ENCODE measurements at regions not wholly inside any gene's neighbourhood (a gene's known extent, or its start where the extent isn't known, plus 50 kb on each side); places are given as distances from the start of the nearest gene placed in this dataset.

DNA sequence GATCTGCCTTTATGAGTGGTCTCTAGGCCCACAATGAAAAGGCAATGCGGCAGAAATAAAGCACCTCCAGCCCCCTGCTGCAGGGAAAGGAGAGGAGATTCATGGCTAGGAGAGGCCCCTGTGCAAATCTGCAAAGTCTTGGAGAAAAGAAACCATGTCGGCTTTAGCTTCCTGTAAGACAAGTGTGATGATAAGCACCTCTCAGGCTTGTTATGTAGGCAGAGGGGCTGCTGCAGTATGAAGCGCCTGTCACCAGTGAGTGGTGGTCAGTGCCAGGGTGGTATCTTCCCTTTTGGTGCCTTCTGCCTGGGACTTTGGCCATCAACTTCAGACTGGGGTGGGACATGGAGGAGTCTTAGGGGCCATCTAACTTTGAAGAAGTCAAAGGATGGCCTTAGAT, 59.2 kb upstream of the ARHGEF3 start:
- no peak for FAIRE-seq

DNA sequence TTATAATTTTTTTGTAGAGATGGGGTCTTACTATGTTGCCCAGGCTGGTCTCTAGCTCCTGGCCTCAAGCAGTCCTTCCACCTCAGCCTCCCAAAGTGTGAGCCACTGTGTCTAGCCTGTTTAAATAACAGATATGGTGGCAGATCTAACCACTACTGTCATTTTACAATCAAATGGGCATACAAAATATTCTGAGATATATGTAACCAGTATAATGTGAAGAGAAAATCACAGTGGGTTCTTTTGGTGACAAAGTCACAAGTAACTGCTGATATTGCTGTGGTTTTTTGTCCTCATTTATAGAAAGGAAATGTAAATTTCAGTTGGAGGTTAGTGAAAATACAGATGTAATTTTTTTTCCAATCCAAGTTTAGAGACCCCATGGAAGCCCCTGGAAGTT, 58.6 kb upstream of the ARHGEF3 start:
- no peak for FAIRE-seq

DNA sequence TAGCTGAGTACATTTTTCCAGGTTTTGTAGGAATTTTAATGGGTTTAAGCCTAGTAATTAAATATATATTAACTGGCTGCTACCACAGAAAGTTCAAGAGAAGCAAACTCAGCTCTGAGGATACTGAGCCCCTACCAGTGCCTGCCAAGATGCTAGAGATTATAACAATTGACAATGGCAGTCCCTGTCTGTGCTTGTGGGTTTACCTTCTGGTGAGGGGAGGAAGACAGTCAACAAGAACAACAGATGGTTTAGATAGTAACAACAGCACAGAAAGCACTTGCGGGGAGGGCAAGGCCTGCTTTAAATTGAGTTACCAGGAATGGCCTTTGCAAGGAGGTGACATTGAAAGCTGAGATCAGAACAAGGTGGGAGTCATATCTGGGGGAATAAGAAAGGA, 56.6 kb upstream of the ARHGEF3 start:
- FAIRE-seq = no peak

DNA sequence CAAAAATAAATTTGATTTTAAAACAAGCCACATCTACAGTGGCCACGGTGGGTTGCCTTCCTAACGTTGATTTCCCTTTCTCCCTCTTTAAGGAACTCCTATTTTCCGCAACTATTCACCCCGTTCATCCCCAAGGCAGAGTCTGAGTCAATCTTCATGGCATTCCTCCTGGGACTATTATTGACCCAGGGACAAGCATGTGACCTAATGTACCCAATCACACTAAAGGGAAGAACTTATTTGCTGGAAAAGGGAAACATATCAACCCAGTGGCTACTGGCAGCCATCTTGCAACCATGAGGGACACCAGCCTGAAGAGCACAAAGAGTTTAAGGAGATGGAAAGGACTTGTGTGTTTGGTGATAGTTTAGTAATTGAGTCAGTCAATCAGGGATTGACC, 55.4 kb upstream of the ARHGEF3 start:
- no peak for FAIRE-seq

DNA sequence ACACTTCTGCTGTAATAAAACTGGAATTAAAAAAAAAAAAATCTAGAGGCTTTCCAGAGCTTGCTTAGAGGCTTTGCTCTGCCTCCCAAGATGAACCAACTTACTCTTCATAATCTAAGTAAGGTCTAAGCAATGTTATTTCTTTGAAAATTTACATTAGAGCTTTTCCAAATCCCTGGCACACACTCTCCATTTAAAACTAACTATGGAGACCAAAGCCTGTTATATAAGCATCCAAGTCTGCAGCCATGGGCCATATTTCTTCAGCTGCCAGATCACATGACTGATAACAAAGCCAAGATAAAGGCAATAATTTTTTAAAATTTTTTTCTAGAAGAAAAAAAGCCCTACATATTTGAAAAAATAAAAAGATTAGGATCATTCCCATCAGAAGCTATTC, 55.0 kb upstream of the ARHGEF3 start:
- FAIRE-seq = no peak

DNA sequence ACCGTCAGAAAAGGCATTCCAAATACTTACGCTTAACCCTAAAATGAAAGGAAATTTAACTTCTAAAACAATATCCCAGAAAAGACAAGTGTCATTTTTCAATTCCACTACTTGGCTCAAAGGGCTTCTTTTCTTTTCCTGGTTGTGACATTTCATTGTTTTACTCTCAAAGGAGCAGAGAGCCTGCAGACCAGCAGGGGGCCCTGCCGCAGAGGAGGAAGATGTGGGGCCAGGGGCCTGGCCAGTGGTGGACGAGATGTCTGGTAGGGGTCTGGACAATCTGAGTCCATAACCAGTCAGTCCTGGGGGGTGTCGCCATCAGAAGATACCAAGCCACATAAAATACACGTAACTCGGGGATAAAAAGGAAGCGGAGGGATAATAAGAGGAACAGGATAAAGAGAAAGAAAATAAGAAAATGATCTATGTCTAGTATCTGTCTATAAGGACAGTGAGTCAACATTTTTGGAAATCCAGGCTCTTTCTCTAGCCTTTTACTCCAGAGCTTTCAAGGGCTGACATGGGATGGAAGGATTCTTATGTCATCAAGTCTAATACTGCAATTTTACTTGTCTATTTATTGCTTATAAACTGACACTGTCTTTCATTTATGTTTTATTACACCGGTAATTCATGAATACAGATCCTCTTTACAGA, 54.2 kb upstream of the ARHGEF3 start:
- no peak for FAIRE-seq

DNA sequence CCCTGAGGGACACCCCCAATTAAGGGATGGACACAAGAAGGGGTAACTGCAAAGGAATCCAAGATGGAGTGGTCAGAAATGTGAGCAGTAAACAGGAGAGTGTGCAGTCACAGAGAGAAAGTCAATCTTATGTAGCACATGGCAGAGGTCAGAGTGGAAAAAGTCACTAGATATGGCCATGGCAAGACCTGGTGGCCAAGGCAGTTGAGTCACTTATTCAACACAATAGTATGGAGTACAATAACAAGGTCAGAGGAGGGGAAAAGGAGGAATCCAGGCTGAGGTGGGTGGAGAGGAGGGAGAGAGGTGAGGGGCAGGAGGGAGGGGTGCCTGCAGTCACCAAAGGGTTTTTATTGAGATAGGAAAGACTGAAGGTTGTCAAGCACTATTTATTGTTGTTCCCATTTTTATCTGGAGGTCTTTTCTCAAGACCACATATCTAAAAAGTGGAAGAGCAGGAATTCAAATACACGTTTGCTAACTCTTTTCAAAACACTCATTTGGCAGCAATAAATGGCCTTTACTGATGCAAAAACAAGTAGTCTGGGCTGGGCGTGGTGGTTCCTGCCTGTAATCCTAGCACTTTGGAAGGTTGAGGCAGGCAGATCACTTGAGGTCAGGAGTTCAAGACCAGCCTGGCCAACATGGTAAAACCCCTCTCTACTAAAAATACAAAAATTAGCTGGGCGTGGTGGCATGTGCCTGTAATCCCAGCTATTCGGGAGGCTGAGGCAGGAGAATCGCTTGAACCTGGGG, 53.3 kb upstream of the ARHGEF3 start:
- FAIRE-seq = no peak

DNA sequence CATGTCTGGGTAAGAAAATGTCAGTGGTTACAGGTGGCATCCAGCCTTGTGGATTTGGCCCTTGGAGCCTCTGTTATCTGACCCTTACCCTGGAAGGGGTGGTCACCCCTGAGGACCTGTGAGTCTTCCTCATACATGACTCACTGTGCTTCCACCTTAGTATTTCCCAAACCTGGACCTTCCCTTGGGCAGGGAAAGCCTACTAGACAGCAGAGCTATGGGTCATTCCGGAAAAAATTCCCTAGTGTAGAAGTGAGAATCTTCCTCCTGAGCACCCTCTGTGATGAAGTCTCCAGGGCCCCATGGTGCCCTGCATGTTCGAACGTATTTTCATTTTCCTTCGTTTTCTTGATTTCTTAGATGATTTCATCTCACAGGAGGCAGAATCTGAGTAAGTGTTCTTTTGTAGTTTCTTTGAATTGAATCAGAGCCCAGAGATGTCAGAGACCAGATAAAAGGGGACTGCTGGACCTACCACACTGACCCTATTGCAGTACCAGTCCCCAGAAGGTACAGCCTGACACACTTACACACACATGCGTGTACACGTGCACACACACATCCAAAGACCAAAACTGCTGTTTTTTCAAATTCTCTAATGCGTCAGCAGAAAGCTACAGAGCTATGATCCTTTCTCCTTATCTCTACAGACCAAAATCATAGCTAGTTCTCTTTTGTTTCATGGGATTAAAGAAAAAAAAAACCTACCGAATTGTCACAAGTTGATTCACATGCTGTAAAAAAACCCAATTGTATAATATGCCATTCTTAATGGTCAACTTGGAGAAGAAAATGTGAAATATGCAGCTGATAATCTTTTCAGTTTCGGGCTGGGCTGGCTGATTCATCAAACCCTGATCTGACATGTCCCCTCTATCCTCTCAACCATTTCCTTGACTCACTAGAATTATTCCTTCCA, 50.5 kb upstream of the ARHGEF3 start:
- no peak for FAIRE-seq

Measured in G401.6 (cell line).